ENCODE measurements at regions not wholly inside any gene's neighbourhood (a gene's known extent, or its start where the extent isn't known, plus 50 kb on each side); places are given as distances from the start of the nearest gene placed in this dataset.
A peak's percentile ranks its signal among the peaks of the same experiment; 100 is the strongest.

DNA sequence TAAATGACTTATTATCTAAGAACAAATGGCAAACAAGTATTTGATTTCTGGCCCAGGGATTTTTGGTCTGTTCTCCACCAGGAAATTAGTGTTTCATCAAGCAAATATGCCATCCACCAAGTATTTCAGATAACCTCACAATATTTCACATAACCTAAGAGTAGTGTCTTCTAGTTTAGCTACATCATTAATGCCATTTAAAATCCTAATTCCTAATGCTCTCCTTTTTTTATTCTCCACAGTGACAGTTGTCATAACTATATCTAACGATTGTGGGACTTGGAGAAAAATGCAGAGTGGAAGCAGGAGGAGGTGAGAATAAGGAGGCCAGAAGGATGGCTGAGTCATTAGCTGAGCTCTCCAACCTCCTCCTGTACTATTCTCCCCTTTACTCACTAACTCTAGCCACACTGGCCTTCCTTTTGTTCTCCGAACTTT, 58.5 kb upstream of the CTLA4 start:
- TF ChIP-seq POLR2A (IDR thresholded peaks at IDR 0.05): no peak
- no peak for TF ChIP-seq CTCF (IDR thresholded peaks at IDR 0.05)
- intact Hi-C loops (cut with DNase I; ENCODE audit: low total_unique reads): no loop called here
- H3K27ac ChIP-seq: no peak overlapping the region

DNA sequence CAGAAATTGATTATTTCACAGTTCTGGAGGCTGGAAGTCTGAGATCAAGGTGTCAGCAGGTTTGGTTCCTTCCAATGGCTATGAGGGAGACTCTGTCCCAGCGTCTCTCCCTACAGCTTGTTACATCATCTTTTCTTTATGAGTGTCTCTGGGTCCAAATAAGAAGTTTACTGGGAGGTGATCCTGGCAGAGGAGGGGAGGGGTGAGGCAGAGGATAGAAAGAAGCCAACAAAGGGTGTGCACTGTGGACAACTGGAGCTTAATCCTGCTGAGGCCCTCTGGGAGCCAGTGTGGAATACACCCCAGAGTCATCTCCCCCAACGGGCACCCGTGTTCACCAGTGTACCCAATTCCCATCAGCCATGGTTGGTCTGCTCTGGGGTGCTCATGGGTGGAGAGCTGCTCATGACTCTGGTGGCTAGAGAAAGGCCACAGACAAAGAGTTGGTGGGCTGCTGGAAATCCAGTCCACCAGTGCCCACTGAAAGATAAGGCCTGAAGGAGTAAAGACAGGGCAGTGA, 57.5 kb upstream of the CTLA4 start:
- no peaks in the 10 kb centered on the region for H3K36me3 ChIP-seq
- no peak for DNase-seq
- no peak overlapping the region for H3K4me3 ChIP-seq
- no peaks in the 10 kb centered on the region for H3K4me1 ChIP-seq
- TF ChIP-seq CTCF (IDR thresholded peaks at IDR 0.05) (no peak), POLR2A (IDR thresholded peaks at IDR 0.05) (no peak)
- H3K27me3 ChIP-seq: no peaks in the 10 kb centered on the region
- H3K9me3 ChIP-seq: no peaks in the 10 kb centered on the region
- no peak overlapping the region for H3K27ac ChIP-seq
- intact Hi-C loops (cut with DNase I; ENCODE audit: low total_unique reads): no loop called here

More for the DNA sequence above, 58.5 kb upstream of the CTLA4 start:
- H3K4me3 ChIP-seq: no peak overlapping the region
- no peaks in the 10 kb centered on the region for H3K9me3 ChIP-seq
- H3K36me3 ChIP-seq: no peaks in the 10 kb centered on the region
- H3K4me1 ChIP-seq: no peaks in the 10 kb centered on the region
- no peaks in the 10 kb centered on the region for H3K27me3 ChIP-seq
- DNase-seq: no peak

- Histone ChIP-seq H3K36me3 (no peaks in the 10 kb centered on the region), H3K4me3 (no peak overlapping the region), H3K4me1 (no peaks in the 10 kb centered on the region), H3K27me3 (no peaks in the 10 kb centered on the region), H3K9me3 (no peaks in the 10 kb centered on the region), H3K27ac (no peak overlapping the region)
- TF ChIP-seq CTCF (IDR thresholded peaks at IDR 0.05) (no peak), POLR2A (IDR thresholded peaks at IDR 0.05) (no peak)
- DNase-seq: peak; percentile 26 to 48
- intact Hi-C loops (cut with DNase I; ENCODE audit: low total_unique reads): no loop called here
These were observed 55.9 kb upstream of the CTLA4 start for GRCh38 chr2:203811491-203812221.

- H3K9me3 ChIP-seq: no peaks in the 10 kb centered on the region
- no peaks in the 10 kb centered on the region for H3K36me3 ChIP-seq
- intact Hi-C loops (cut with DNase I; ENCODE audit: low total_unique reads): no loop called here
- no peaks in the 10 kb centered on the region for H3K4me1 ChIP-seq
- no peak for TF ChIP-seq CTCF (IDR thresholded peaks at IDR 0.05)
- TF ChIP-seq POLR2A (IDR thresholded peaks at IDR 0.05): no peak
- no peak for DNase-seq
- no peaks in the 10 kb centered on the region for H3K27me3 ChIP-seq
- no peak overlapping the region for H3K27ac ChIP-seq
- H3K4me3 ChIP-seq: no peak overlapping the region
These were observed 55.0 kb upstream of the CTLA4 start for GRCh38 chr2:203812294-203813221.

- no peaks in the 10 kb centered on the region for H3K4me1 ChIP-seq
- TF ChIP-seq CTCF (IDR thresholded peaks at IDR 0.05) (no peak), POLR2A (IDR thresholded peaks at IDR 0.05) (no peak)
- no peak for DNase-seq
- H3K27ac ChIP-seq: no peak overlapping the region
- no peak overlapping the region for H3K4me3 ChIP-seq
- no peaks in the 10 kb centered on the region for H3K27me3 ChIP-seq
- H3K9me3 ChIP-seq: no peaks in the 10 kb centered on the region
- H3K36me3 ChIP-seq: no peaks in the 10 kb centered on the region
- intact Hi-C loops (cut with DNase I; ENCODE audit: low total_unique reads): no loop called here
These were observed 53.9 kb upstream of the CTLA4 start for GRCh38 chr2:203813684-203814083.

Measured in uterus (tissue), 3 donors.